Activated effector memory CD4-positive, alpha-beta T cell treated with anti-CD3 and anti-CD28 coated beads, Interleukin-2, amount 50 U/mL, for 16 hours (primary cell): ENCODE measurements at regions not wholly inside any gene's neighbourhood (a gene's known extent, or its start where the extent isn't known, plus 50 kb on each side); places are given as distances from the start of the nearest gene placed in this dataset.

Experiments
- DNase-seq: peaks from one replicate; pipeline ENCODE4 v3.0.0-alpha.2; 2020

DNA sequence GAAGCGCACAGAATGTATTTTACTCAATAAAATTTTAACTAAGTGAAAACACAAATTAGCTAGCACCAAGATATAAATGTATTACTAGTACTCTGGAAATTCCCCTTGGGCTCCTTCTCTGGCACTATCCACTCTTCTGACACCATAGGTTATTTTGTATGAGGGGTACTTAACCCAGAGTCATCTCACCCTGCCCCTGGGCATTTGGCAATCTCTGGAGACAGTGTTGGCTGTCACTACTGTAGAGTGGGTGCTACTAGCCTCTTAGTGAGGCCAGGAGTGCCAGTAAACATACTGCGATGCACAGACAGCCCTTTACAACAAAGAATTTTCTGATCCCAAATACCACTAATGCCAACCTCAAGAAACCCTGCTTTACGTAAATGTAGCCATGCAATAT, 246.3 kb upstream of the KBTBD8 start:
- DNase-seq, result no peak

DNA sequence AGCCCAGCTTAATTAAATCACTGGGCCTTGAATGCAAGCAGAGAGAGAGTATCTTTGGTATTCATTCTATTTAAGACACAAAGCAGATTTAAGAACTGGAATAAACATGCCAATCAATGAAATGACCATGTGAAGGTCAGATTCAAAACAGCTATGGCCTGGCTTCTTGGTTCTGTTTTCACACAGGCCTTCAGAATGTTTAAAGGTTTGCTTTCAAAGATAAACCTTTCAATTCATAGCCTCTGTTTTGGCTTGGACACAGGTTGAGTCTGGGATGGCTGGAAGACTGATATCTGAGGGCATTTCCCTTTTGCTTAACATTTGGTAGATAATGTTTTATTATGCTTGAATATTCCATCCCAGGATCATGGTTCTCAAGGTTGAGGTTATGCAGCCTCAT, 244.4 kb upstream of the KBTBD8 start:
- DNase-seq, result no peak

DNA sequence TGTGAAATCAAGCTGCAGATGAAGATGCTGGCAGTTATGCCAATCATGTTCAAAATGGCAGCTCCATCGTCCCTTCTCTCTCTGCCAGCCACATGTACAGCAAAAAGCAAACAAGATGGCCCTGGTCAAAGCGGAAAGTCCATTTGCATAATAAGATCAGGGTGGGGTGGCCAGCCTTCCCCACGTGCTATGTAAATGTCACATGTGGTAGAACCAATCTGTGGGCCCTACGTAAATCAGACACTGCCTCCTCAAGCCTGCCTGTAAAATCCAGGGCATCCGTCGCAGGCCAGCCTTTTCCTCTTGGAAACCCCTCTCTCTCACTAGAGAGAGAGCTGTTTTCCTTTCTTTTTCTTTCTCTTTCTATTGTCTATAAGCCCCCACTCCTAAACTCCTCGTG, 243.5 kb upstream of the KBTBD8 start:
- DNase-seq, result no peak

DNA sequence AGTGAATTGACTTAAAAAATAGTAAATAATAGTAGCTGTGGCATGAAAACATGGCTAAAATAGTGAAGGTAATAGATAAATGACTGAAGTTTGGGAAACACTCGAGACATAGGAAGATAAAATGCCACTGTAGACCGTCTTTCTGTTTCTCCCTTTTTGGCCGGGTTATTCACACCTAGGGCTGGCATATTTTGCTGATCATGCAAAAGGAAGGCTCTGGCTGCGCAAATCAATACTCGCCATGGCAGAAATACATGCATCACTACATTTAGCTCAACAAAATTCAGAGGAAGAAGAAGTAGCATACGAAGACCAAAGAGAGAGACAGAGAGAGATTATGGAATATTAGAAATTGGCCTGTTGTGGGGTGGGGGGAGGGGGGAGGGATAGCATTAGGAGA, 242.2 kb upstream of the KBTBD8 start:
- DNase-seq, result no peak

DNA sequence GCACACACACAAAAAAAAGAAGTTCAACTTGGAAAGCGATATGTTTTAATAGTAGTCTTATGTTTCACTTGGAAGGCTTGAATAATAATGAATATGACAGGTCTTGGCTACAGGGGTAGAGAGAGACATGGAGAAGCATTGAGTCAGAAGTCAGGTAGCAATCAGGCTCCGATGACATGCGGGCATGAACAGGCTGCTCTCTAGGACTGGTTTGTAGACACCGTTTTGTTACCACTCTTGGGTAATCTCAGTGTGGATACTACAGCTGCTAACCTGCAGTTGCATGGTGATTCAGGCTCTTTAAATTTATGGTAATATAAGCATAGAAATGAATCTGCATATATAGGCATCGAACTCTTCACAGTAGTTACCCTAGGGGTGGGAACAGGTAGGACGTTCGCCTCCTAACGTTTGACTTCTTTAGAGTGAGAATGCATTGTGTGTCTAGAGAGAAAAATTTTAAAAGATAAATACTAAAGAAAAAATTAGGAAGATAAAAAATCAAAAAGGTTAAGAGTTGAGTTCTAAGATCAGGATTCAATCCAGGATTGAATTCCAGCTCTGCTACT, 241.6 kb upstream of the KBTBD8 start:
- no peak for DNase-seq

DNA sequence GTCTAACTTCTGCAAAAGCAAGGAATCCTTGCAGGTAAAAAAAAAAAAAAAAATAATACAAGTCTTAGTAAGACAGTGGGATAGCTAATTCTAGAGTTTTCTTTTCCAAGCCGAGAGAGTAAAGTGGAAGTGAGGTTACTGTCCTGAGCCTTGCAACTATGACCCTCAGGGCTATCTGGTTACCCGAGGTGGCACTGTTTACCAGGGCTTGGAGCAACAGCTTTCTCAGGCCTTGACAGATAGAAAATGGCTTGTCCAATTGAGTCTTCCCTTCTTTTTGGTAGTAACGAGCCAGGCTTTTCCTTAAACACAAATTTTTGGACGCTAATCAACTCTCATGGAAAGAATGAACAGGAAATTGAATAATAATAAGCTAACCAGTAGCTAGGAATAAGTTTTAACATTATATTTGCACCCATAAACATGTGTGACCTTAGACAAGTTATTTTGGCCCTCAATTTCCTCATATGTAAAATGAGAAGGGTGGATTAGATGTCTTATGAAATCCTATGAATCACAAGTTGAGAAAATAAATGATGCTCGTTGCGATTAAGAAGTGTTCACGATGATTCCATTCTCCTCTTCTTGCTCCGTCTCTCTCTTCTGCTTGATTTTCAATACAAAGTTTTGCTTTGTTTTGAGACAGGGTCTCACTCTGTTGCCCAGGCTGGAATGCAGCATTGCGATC, 236.9 kb upstream of the KBTBD8 start:
- DNase-seq, result no peak

DNA sequence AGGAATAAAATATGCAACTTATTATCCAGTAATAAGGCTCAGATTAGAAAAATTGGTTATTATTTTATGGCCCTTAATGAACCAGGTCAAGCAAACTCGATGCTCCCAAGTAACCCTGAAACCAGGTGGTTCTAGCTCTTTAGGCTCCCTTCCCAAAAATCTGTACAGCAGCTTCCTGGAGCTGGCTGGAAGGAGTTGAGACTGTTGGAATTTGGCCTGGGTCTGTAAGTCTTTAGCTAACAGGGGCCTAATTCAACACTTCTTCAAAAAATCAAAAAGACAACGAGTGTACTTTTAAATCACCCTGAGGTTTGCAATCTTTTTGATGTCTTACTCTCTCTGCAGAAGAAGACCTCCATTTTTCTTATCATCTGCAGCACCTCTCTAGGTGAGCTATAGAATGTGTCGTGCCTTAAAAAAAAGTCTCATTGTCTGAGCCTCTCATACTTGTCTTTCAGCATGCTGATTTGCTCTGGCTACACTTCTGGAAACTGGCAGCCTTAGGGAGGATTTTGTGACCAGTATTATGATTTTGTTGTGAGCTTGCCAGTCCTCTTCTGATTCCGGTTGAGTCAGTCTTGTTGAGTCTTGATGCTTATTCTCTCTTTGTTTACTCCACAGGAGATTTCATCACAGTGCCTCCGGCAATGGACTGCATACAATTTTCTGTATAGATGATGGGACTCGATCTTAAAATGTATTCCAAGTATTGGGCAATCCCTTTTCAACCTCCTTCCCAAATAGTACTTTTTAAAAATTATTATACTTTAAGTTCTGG, 235.0 kb upstream of the KBTBD8 start:
- DNase-seq, result no peak

DNA sequence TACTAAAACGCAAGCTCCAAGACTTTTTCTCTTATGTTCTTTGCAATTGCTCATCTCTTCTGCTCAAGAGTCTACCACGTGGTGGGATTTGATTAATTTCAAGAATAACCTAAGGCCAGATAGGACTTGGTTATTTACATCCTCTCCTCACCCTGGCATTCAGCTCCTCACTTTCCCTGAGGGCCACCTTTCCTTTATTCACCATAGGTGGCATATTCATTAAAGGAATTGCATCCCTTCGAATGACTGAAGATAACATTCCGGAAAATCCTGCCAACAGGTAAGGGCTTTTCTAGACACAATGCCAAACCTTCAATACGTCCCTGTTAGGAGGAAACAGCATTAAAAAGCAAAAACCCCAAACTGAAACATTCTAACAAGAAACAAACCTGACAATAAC, 220.0 kb upstream of the KBTBD8 start:
- no peak for DNase-seq

DNA sequence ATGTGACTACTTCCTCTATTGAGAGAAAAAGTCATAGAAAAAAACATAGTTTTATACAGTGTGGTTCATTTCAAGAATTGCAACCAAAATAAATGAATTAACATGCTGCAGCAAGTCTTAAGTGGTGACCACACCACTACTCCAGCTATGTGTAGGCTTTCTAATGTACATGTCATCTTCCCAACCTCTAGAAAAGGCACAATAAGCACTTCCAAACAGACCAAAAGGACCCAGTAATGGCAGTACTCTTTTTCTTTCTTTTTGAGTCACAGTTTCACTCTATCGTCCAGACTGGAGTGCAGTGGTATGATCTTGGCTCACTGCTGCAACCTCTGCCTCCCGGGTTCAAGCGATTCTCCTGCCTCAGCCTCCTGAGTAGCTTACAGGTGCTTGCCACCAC, 219.3 kb upstream of the KBTBD8 start:
- DNase-seq, result no peak

DNA sequence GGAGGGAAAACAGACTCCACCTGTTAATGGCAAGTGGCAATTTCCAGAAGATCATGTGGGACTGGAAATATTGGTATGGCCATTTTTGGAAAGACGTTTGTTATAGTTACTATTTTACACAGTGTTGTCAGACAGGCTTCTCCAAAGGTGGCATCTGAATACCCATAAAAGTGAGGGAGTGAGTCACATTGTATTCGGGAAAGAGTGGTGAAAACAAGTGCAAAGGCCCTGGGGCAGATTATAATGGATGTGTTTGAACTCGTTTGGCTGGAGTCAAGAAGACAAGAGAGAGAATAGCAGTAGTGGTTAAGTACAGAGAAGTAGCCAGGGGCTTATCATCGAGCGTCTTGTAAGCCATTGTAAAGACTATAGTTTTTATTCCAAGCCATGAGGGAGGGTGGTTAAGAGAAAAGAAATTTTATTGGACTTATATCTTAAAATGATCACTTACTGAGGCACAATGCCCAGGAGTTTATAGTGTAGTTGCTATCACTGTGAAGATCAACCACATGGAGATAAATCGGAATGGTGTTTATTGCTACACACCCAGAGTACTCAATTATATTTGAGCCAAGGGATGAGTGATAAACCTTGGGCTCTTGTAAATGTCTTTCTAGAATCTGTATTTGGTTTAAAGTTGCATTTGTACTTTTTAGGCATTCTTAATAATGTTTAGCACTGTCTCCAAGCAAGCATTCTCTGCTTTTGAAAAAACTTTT, 212.8 kb upstream of the KBTBD8 start:
- no peak for DNase-seq

DNA sequence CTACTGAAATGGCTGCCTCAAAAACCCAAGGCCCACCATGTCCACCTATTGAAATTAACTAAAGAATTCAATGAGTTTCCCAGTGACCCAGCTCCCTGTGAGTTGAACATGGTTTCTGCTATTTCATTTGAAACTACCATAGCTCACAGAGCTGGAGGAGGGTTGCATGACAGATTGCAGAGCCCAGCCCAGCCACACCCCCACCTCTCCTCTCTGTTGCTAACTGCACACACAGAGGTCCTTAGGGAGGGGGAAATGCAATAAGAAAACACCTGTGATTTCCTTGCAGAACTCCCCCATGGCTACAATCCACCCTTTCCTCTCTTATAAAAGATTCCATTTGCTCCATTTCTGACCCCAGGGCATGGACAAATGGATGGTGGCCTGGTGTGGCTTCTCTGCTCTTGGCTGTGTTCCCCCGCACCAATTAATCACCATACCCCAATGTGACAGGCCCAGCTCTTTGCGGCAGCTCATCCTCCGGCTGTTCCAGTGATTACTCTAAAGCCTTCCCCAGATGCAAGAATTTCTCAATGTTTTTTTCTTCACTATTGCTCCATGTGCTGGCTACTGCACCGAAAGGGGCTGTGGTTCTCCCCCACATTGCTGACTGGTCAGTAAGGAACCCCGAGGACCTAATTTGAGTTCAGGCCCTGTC, 208.4 kb upstream of the KBTBD8 start:
- DNase-seq, result no peak

DNA sequence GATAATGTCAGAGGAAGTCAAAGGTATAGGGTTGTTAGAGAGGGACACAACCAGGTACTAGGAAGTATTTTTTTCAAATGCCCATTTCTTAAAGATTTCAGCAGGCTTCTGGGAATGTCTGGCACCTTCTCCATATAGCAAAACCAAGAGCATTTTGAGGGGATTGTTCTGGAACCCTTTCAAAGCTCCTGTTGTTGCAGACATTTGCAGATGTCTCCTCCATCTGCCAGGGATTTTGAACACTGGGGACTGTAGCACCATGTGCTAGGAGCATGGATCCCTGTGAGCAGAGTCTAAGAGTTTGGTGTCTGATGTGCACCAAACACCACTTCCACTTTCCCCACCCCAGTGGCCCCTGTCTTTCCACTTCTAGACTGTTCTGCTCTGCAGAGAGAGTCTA, 206.0 kb upstream of the KBTBD8 start:
- DNase-seq, result no peak

DNA sequence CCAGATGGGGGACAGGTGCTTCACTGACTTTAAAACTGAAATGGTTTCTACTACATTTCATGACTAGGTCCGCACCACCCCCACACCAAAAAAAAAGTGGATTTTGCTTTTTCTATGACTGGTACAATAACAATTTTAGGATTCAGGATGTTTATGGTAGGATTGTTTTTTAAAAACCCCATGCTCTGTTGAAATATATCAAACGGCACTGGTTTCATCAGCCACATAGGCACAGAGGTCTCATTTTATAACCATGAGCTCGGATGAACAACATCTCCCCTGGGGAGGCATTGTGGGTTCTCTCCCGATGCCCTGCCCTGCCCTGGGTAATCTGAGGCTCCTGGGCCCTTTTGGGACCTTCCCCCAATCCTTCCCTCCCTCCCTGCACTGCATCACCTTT, 202.7 kb upstream of the KBTBD8 start:
- no peak for DNase-seq

DNA sequence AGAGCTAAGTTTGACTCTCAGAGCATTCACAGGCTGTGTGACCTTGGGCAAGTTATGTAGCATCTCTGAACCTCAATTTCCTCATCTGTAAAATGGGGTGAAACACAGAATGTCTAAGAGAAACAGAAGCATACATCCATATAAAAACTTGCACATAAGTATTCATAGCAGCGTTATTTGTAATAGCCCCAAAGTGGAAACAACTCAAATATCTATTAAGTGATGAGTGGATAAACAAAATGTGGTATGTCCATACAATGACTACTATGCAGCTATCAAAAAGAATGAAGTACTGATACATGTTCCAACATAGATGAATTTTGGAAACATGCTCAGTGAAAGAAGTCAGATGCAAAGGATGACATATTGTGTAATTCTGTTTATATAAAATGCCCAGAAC, 201.8 kb upstream of the KBTBD8 start:
- DNase-seq, result no peak

DNA sequence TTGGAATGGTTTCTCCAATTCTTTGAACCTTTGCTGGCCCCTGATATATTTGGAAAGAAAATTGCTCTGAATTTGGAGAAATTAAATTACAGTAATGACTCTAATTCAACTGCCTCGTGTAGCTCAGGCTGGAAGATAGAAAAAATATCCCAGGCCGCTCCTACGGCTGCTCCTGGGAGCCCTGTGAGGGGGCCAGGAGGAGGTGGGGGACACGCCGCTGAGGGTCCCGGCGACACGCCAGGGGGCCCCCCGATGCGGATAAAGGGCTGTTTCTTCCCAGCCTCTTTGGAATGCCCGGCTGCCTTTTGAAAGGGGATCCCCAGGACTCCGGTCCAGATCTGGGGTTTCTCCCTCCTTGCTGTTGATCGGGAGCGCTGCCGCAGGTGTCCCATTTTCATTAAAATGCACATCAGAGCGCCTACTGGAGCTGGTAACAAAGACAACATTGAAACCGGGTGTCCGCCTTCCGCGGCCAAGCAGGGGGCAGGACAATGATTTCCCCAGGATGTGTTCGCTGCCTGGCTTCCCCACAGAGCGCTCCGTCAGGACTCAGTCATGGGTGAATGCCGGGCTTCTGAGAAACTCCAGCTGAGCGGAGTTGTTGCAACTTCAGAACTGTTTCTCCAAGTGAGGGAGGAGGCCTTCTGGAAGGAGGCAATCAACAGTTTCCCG, 200.1 kb upstream of the KBTBD8 start:
- DNase-seq, result no peak

DNA sequence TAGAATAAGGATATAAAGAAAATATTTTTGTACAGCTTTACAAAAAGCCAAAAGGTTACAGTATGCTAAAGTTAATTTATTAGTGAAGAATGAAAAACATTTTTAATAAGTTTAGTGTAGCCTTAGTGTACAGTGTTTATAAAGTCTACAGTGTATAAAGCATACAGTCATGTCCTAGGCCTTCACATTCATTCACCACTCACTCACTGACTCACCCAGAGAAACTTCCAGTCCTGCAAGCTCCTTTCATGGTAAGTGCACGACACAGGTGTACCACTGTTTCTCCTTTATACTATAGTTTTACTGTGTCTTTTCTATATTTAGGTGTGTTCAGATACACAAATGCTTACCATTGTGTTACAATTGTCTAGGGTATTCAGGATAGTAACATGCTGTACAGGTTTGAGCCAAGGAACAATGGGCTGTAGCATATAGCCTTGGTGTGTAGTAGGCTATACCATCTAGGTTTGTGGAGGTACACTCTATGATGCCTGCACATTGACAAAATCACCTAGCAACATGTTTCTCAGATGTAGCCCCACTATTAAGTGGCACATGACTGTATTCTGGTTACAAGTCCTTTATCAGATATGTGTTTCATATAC, 197.1 kb upstream of the KBTBD8 start:
- DNase-seq, result no peak

DNA sequence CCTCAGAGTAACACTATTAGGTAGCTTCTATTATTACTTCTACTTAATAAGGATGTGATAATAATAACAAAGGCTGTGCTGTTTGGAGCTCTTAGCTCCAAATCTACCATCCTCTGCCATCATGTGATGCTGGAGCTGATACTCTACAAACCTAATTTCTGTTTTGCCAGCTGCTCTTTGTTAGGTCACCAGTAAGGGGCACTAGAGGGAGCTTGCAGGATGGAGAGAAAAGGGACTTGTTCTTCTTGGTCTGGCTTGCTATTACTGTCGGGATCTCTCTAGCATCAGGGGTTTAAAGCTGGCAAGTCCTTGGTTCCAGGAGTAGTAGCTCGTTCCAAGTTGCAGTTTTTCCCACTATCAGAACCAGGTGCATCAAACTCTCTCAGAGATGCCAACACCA, 194.9 kb upstream of the KBTBD8 start:
- no peak for DNase-seq

DNA sequence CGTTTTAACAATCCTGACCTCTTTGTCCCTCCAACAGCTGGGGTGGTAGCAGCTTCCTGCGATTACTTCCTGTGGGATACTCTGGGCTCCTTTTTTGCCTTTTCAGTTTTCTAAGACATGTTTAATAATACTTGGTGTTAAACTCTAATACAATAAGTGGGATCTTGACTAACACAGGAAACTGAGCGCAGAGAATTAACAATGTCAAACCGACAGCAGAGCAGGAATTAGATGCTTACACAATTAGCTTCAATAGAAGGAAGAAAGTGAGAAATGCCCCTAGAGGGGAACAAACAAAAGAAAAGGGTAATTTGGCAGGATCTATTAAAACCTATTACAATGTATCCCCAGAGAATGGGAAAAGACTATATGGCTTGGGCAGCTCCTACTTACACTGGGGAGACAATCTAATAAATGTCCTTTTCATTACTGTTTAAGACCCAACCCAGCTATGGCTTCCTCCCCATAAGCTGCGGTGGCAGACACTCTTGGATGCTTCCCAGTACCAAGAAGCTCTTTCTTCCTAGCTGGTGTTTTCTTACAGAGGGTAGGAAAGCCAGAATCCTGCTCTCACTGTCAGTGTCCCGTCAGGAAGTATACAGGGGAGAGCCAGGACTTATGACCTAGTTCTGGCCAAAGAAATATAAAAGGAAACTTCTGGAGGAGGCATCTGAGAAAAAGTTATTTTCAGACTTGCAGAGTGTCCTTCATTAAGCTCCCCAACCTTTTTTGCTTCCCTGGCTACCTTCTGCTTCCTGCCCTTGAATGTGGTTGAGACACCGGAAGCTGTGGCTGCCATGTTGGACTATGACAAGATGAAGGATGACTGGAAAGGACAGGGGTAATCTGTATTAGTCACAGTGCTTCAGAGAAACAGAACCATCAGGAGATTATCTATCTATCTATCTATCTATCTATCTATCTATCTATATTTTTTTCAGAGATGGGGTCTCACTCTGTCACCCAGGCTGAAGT, 194.1 kb upstream of the KBTBD8 start:
- no peak for DNase-seq

DNA sequence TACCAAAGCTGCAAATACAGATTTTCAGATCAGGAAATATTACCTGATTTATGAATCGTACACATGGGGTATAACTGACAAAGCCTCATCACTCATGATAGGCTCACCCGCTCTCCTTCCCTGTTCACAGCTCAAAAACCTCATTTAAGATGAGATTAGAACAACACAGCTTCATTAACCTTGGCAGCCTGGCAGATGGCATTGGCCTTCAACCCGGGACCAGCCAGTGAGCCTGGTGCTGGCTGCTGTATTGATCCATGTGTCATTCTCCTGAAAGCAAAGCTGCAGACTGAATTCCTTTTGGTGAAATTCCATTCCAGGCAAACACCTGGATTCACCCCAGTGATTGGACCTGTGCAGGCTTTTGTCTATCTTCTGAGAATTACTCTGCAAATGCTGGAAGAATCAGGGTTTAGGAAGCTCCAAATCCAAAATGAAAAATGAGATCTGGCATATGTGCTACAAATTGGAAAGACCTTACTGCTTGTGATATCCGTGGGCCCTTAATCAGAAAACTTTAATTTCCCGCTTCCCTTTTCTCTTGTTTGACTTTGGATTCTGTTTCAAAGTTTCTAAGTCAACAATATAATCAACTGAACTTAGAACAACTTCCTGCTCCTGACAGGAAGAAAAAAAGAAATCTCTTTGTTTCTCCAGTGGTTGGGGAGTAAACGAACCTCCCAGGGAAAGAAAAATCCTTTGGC, 189.1 kb upstream of the KBTBD8 start:
- no peak for DNase-seq

DNA sequence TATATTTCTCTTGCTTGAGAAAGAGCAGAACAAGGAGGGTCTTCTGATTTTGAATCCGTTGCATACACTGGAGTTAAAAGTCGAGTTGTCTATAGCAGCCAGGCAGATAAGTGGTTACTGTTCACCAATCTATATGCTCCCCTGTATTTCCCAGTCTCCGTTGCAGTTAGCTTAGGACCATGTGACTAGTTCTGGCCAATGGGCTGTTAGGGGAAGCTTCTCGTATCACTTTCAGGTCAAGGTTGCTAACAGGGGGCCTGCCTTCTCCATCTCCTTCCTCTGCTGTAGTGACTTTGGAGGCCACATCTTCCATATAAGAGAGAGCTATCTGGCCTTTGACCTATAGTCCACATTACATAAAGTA, 188.5 kb upstream of the KBTBD8 start:
- DNase-seq, result no peak
